Colon (tissue), 2 donors: ENCODE measurements at regions not wholly inside any gene's neighbourhood (a gene's known extent, or its start where the extent isn't known, plus 50 kb on each side); places are given as distances from the start of the nearest gene placed in this dataset.
"Not testable (repeated sequence)": the region's sequence is repeated elsewhere in the genome, so short reads cannot be mapped to it uniquely, and the experiment has no call there.

Experiments
- FAIRE-seq: peaks from 2 replicates; lab custom pipeline; 2012; peaks lifted over from hg19 to GRCh38; lab: Jason Lieb, UNC
- donor health status: control.
- donor health status: control.

GRCh38 chr14:54256156-54256555 lies 140.7 kb upstream of the CDKN3 start:
- no peak for FAIRE-seq

DNA sequence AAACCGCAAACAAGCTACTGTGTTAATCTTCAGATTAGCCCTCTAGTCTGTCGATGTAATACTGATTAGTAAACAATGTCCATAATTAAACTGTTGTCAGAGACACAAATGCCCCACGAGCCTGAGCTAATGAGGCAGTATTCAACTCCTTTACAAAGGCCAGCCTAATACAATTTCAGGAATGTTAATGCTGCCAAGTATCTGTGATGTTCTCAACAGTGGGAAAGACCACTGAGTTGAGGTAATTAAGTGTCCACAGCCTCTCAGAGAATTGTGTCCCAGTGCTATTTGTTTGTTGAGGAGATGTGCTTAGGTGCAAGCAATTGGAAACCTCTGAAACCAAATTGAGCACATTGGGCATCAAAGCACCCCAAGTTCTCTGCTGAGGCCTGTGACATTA lies 139.4 kb upstream of the CDKN3 start:
- no peak for FAIRE-seq

GRCh38 chr14:54258382-54258781 lies 138.4 kb upstream of the CDKN3 start:
- FAIRE-seq = no peak

DNA sequence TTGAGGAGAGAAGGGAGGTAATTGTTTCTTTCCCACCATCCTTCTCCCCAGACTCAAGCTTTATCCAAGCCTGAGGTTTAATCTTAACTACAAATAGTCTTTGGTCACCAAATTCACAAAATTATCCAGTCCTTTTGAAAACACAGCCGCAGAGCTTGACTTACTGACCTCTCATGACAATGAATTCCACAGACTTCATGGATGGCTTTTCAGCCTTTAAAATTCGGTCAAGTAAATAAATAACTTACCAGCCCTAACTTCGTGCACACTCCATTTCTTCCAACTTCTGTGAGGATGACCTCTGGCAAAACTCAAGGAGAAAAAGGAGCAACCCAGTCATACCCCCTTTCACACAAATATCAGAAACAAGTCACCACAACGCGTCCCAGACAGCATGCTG lies 137.0 kb upstream of the CDKN3 start:
- FAIRE-seq = no peak

DNA sequence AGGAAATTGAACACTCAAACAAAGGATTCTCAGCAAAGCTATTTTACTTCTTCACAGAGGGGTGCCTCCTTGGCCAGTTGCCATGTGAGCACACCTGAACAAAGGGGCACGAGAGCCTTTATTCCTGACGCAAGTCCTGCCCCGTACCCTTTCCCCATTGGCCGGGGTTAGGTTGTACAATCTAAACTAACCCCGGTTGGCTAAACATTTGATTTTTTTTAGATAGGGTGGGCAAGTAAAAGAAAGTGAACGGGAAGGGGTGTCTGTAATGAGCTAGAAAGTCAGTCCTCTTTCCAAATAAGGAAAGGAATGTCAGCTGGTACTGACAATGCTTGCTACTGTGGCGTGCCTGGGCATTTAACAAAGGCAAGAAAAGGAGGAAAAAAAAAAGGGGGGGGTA lies 135.5 kb upstream of the CDKN3 start:
- FAIRE-seq = no peak

GRCh38 chr14:54266616-54267015 lies 130.2 kb upstream of the CDKN3 start:
- not testable (repeated sequence) for FAIRE-seq

DNA sequence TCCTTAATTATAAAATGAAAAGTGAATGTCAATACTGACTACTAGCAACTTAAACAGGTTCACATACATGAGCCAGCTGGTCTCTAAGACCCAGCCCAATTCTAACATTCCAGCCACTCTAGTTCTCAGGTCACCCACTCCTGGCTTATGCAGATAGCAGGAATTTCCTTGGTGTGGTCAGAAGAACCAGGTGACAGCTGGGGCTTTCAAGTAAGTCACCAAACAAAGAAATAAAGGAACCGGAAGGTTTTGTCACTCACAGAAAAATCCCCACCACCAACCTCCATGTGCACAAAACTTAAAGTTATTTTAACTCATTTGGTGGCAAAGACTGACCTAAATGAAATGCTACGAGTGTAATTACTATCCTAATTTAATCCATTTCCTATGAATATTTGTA lies 129.6 kb upstream of the CDKN3 start:
- no peak for FAIRE-seq

DNA sequence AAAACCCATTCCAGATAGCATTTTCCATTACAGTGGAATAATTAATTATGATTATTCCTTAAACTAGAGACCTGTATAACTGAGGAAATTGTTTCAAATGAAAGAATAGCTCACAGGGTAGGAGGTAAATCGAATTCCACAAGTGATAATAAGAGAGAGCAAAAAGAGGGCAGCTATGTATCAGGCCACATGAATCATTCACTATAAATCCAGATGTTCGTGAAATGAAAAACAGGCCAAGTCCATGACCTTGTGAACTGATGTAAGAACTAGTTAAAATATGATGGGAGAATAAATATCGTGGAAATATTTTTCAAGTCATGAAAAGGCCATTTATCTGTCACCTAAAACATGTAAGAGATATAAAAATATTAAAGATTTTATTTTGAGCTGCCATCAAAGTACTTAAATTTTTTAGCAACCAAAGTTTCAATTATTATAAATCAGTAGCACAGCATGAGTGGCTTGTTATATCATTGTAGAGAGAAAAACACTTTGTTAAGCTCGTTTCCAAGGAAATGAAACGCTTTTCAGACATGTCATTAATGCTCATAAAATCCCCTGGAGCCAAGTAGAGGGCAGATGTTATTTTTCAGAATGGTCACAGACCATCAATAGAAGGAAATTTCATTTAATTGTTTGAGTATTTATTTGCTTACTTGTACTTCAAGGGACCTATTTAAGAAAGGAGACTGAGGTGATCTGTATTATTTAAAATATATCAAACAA lies 120.6 kb upstream of the CDKN3 start:
- no peak for FAIRE-seq

- FAIRE-seq = no peak
Measured at GRCh38 chr14:54278087-54278486, 118.7 kb upstream of the CDKN3 start.

DNA sequence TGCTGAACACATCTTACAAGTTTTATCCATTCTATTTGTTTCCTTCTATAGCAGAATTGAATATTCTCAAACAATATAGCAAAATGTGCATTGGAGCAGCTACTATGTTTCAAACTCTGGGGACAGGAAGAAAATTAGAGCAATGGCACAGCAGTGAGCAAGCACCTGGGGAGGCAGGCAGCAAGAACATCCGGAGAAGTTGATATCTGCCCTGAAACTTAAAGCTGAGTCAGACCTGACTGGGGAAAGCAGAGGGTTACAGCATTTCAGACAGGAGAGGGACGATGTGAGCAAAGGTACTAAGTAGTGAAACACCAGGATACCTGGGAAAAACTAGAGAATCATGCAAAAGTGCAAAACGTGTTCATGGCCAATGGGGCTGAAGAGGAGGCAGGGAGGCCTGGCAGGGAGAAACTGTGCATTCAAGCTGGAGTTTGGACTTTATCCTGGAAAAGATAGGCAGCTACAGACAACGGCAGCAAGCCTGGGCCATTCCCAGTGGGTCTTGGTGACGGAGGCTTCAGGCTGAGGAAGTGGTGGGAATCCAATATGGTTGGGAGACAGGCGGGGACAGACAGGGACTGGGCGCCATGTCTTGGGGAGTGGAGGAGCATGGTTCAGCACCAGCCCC lies 118.0 kb upstream of the CDKN3 start:
- FAIRE-seq = no peak

DNA sequence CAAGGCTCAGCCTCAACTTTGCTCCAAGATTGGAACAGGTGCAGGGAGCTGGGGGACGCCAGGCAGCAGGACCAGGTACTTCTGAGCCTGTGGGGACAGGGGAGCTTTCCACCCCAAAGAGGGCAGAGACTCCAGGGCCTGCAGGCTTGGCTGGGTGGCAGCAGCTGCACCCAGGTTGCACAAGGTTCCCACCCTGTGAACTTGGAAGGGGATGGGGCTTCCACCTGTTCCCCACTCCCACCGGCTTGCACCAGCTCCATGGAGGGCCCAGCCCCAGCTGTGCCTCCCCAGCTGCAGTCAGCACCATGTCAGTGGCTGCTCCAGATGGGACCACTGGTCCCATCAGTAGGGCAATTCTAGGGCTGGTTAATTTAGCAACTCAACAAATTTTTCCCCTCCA lies 114.0 kb upstream of the CDKN3 start:
- FAIRE-seq = no peak

- FAIRE-seq = no peak
Measured at GRCh38 chr14:54285030-54285429, 111.8 kb upstream of the CDKN3 start.

DNA sequence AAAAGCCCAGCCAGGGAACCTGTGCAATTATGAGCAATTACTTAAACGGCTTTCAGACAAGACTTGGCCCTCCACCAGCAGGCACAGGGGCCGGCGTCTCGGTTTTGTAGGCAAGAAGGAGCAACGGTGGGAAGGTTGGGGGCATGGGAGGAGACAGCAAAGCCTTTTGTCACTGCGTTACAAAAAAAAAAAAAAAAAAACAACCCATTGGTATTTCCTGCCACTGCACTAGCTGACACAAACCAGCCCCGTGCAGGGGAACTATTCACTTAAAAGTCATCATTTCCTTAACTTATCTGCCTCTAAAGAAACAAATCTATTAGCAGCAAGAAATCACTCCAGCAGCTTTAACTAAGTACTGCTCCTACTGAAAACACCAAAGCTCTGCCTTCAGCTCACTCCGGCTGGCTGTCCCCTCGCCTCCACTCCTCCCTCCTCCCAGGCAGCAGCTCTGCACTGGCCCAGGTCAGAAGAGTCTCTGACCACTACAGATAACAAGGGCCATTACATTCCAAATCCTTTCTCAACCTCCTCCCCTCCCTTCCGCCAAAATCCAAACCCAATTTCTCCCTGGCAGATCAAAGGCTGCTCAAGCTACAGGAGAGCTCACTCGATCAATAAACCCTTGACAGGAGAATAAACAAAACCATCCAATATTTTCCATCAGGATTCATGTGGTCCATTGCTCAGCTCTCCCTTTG lies 105.2 kb upstream of the CDKN3 start:
- no peak for FAIRE-seq

- no peak for FAIRE-seq
Measured at GRCh38 chr14:54294802-54295201, 102.0 kb upstream of the CDKN3 start.

- FAIRE-seq = no peak
Measured at GRCh38 chr14:54299410-54300363, 97.1 kb upstream of the CDKN3 start.

GRCh38 chr14:54300881-54301280 lies 95.9 kb upstream of the CDKN3 start:
- no peak for FAIRE-seq

DNA sequence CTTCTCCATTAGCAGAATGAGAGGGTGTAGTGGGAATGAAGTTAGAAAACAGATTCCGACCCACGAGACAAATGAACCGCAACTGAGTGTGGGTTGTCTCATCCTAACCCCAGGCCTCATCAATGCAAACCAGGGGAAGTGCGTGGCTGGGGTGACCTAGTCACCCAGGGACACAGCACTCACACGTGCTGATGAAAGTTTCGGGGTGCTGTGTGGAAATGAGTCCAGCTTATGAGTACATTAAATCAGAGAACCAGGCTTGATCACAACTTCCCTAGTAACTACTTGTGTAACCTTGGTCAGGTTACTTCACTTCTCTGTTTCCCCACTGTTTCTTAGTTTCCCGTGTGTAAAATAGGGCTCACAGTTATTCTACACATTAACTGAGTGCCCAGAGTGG lies 95.4 kb upstream of the CDKN3 start:
- FAIRE-seq = no peak

- FAIRE-seq = no peak
Measured at GRCh38 chr14:54306806-54307205, 90.0 kb upstream of the CDKN3 start.

DNA sequence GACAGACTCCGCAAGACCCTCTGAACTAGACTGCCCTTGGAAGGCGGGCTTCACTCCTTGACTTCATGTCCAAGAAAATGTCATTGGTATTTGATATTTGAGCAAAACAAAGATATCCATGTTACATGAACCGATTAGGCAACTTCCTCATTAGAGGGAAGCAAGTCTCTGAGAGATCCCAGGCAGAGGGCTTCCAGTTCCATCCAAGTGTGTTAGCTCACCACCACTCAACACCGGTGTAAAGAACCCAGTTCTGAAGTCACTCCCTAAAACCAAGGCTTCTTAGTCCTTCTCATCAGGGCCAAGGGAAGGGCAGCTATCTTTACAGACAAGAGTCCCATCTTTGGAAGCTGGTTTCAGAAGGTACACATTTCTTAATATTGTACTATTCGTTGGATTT lies 87.2 kb upstream of the CDKN3 start:
- FAIRE-seq = no peak

GRCh38 chr14:54310151-54310850 lies 86.5 kb upstream of the CDKN3 start:
- no peak for FAIRE-seq

DNA sequence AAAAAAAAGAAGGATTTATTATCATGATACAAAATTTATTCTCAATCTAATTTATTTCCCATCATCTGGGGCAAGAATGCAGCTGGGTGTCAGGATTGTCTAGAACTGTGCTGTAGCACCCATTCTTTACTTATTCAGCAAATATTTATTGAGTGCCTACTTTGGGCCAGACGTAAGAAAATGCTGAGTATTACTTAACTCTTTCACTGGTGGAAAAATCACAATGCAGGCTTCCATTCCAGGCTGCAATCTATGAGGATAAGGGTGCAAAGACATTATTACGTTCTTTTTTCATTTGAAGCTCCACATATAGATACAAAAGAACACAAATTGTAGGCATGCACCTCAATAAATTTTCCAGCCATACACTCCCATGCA lies 86.0 kb upstream of the CDKN3 start:
- no peak for FAIRE-seq
